GM19328 (cell line): ENCODE measurements at regions not wholly inside any gene's neighbourhood (a gene's known extent, or its start where the extent isn't known, plus 50 kb on each side); places are given as distances from the start of the nearest gene placed in this dataset.
"Not testable (repeated sequence)": the region's sequence is repeated elsewhere in the genome, so short reads cannot be mapped to it uniquely, and the experiment has no call there.

Experiments
- ATAC-seq: cut with Tn5 transposase; IDR thresholded peaks from one replicate; pipeline ENCODE4 v1.9.1; 2021; ENCODE audit warnings: mild to moderate bottlenecking, moderate library complexity; ENCODE audit not compliant: unreplicated experiment

DNA sequence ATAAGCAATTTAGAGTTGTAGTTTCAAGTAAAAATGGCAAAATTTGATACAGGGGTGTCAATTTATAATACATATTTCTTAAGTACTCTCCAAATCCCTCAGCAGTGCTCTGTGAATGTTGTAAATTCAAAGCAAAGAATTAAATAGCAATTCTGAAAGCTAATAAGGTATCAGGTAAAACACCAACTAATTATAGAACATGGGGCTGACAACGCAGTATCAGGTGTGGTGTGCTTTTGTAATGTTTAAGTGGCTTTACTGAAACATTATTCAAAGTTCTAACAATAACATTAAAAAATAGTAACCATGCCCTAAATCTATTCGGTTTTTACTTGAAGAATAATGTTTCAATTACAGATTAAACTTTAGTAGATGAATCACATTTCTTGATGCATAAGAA, 1271.2 kb upstream of the ADGRL2 start:
- no peak for ATAC-seq

- no peak for ATAC-seq
Observed at GRCh38 chr1:80523861-80524260, 1276.9 kb upstream of the ADGRL2 start.

GRCh38 chr1:80523071-80523470, 1277.7 kb upstream of the ADGRL2 start:
- ATAC-seq = not testable (repeated sequence)

DNA sequence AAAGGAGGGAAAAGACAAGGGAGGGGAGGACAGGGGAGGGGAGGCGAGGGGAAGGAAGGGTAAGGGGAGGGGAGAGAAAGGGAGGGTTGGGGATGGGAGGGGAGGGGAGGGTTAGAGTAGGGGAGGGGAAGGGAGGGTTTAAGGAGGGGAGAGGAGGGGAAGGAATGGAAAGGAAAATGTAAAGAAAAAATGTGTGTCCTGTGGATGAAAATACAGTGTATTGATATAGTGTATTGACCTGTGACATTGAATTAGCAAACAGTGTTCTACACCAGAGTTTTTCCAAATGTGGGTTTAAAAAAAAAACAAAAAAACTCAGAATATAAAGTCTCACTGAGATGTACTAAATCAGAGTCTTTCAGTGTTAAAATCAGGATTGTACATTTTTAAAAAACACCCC, 1279.8 kb upstream of the ADGRL2 start:
- ATAC-seq = no peak

DNA sequence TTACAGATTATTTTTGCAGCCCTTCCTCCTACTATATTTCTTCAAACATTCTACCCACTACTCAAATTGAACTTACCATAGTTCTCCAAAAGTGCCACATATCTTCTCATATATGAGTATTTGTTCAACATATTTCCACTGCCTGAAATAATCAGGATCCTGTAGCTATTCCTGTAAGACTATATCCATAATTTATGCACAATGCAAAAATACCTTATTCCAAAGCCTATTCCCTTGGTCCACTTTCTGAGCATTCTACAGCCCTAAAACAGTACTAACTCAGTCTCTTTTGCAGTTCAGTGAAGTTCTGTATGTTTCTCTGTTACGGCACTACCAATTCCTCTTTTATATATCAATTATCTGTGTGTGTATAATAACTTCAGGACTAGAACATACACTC, 1283.7 kb upstream of the ADGRL2 start:
- no peak for ATAC-seq

DNA sequence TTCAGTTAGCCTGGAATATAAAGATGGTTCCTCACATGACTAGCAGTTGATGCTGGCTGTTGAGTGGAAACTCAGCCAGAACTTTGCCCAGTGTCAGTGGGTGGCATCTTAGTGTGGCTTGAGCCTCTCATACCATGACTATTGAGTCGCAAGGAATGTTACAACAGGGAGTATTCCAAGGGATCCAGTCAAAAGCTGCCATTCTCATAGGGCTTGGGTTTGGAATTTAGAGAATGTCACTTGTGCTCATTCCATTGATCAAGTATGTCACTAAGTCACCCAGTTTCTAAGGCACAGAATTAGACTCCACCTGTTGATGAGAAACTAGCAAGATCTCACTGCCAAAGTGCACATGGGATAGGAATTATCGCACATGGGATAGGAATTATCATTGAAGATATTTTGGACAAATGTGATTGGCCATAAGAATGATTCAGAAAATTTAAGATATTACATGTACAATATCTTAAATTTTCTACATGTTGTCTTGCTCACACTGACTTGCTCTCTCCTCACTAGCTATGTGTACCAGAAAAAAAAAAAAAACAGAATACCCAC, 1290.7 kb upstream of the ADGRL2 start:
- no peak for ATAC-seq

GRCh38 chr1:80506216-80506615, 1294.5 kb upstream of the ADGRL2 start:
- ATAC-seq = no peak

GRCh38 chr1:80498673-80499072, 1302.1 kb upstream of the ADGRL2 start:
- no peak for ATAC-seq

- no peak for ATAC-seq
Observed at GRCh38 chr1:80495806-80496205, 1304.9 kb upstream of the ADGRL2 start.

DNA sequence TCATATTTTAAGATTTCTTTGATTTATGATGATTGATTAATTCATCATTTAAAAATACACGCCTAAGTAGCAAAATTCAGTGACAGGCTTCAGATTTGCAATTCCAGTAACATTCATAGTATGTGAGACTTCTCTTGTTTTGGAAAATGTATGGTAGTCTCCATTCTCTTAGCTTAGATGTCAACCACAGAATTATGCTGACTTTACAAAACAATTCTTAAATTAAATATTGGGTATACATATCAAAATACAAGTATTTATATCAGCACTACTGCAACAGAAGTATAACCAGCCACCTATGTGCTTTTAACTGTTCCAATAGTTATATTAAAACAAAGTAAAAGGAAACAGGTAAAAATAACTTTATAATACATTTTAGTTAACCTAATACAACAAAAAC, 1328.6 kb upstream of the ADGRL2 start:
- ATAC-seq = no peak

GRCh38 chr1:80468356-80468755, 1332.4 kb upstream of the ADGRL2 start:
- no peak for ATAC-seq

GRCh38 chr1:80462006-80462405, 1338.7 kb upstream of the ADGRL2 start:
- no peak for ATAC-seq

DNA sequence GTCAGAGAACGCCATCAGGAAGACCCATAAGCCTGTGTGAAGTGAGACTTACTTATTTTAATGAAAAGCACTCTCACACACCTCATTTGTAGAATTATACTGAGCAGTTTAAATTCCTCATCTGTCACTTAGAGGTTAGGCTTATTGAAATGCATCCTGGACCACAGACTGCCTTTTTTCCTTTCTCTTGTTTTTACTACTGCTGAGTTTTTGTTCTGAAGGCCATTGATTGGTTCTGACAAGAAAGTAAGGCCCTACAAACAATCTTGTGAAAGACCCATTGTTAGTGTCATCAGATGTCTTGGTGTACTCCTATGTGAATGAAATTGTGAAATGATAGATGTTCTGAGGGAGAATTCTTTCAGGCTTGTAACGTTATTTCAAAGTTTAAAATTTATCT, 1343.3 kb upstream of the ADGRL2 start:
- ATAC-seq = no peak

DNA sequence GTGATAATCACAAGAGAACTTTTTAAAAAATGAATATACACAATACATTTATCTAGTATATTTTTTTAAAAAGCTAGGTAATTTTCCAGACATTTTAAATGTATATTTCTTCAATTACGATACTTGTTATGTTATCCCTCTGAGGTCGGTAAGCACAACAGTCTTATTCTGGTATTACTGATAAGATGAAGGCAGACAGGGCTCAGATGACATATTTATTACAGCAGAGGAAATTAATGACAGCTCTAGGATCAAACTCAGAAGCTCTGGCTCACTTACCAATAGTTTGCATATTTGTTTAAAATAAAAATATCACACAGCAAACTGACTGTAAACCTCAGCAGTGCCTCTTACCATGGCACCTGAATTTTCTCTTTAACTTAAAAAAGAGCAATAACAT, 1347.0 kb upstream of the ADGRL2 start:
- no peak for ATAC-seq

DNA sequence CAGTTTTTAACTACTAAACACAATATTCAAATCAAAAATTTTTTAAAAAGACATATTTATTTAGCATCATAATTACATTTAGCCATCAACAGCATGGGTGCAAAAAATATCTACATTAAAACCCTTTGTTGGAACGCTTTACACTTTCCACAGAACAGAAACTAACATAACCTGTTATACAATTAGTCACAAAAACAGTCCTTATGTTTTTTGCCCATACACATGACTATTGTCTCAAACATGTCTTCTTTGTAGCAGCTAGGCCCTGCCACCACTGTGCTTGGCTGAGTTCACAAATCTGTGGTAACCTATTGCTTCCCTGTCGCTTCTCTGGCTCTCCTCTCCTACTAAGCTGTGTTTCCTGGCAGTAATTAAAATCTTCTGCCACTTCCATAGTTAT, 1350.0 kb upstream of the ADGRL2 start:
- no peak for ATAC-seq

GRCh38 chr1:80448081-80448480, 1352.7 kb upstream of the ADGRL2 start:
- no peak for ATAC-seq

- no peak for ATAC-seq
Observed at GRCh38 chr1:80447526-80447925, 1353.2 kb upstream of the ADGRL2 start.

DNA sequence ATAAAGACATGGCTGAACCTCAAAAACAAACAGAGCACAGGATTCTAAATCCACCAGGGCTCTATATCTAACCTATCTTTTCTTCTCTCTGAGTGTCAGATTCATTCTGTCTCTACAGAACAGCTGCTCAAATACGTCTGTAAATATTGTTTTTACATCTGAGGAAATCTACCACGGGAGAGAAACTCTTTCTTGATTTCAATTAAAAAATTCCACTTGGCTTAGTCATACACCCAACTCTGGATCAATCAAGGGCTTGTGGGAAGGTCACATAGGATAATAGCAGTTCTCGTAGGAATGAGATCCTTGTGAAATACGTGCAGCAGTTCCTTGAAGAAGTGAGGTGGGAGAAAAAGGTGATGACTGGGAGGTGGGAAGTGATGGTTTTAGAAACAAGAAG, 1355.7 kb upstream of the ADGRL2 start:
- no peak for ATAC-seq

GRCh38 chr1:80444171-80444570, 1356.6 kb upstream of the ADGRL2 start:
- no peak for ATAC-seq

DNA sequence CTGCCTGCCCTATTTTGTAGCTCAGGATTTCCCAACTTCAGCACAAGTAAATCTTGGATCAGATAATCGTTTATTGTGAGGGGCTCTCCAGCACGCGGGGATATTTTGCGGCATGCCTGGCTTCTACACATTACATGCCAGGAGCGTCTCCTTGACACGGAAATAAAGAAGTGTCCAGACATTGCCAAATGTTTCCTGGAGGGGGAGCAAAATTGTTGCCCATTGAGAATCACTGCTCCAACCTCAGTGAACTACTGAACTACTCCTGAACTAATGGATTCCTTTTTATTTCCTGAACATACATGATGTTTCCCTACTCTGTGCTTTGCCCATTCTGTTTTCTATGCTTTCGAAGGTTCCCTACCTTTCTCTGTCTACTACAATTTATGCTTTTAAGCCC, 1359.1 kb upstream of the ADGRL2 start:
- no peak for ATAC-seq

GRCh38 chr1:80436851-80437250, 1363.9 kb upstream of the ADGRL2 start:
- ATAC-seq = no peak

DNA sequence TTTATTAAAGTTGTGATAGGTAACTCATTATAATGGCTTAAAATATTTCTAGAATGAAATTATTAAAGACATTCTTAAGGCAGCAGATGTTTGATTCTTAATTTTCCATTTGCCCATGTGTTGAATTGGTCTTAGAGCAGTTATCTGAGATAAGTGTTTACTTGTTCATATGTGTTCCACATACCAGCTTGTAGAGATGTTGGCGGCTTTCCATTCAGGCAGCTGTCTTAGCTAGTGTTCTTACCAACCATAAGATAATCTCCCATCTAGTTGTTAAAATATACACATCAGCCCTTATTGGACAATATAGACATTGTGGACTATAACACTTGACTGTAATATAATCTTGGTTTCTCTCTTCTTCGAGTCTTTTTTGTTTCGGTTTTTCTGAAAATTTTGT, 1372.9 kb upstream of the ADGRL2 start:
- ATAC-seq = no peak

- ATAC-seq = no peak
Observed at GRCh38 chr1:80424249-80424648, 1376.5 kb upstream of the ADGRL2 start.

- ATAC-seq = no peak
Observed at GRCh38 chr1:80418134-80418533, 1382.6 kb upstream of the ADGRL2 start.
